ENCODE measurements at regions not wholly inside any gene's neighbourhood (a gene's known extent, or its start where the extent isn't known, plus 50 kb on each side); places are given as distances from the start of the nearest gene placed in this dataset.

DNA sequence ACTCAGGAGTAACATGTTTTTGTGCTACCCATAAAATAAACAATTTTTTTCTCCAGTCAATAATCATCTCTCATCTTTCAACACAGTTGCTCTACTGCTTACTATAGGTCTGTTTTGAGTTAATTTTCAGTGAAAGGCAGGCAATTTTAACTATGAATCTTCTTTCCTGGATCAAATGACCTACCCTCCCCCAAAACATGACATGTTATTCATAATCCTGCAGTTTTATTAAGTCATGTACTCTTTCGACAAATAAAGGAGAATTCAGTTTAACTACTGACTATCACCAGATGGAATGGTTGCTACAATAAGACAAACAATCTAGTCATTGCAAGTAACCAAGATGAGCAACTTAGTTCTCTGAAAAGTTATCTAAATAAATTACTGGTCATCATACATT, 106.0 kb upstream of the FAR2 start:
- peaks cover 2% of the 10 kb centered on the region for H3K27me3 ChIP-seq (ENCODE audit: insufficient read depth, poor library complexity, severe bottlenecking)
- no peak for DNase-seq (ENCODE audit: low read depth in 1 of 2, low spot score in 1 of 2)
- no peak overlapping the region for H3K27ac ChIP-seq (replicated peaks)
- H3K4me3 ChIP-seq (replicated peaks; ENCODE audit: insufficient read depth, low read length): no peak overlapping the region
- TF ChIP-seq, protein P1, sequence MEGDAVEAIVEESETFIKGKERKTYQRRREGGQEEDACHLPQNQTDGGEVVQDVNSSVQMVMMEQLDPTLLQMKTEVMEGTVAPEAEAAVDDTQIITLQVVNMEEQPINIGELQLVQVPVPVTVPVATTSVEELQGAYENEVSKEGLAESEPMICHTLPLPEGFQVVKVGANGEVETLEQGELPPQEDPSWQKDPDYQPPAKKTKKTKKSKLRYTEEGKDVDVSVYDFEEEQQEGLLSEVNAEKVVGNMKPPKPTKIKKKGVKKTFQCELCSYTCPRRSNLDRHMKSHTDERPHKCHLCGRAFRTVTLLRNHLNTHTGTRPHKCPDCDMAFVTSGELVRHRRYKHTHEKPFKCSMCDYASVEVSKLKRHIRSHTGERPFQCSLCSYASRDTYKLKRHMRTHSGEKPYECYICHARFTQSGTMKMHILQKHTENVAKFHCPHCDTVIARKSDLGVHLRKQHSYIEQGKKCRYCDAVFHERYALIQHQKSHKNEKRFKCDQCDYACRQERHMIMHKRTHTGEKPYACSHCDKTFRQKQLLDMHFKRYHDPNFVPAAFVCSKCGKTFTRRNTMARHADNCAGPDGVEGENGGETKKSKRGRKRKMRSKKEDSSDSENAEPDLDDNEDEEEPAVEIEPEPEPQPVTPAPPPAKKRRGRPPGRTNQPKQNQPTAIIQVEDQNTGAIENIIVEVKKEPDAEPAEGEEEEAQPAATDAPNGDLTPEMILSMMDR (IDR thresholded peaks at IDR 0.05; ENCODE audit: insufficient read depth, low read length): no peak
- TF ChIP-seq, protein P2, sequence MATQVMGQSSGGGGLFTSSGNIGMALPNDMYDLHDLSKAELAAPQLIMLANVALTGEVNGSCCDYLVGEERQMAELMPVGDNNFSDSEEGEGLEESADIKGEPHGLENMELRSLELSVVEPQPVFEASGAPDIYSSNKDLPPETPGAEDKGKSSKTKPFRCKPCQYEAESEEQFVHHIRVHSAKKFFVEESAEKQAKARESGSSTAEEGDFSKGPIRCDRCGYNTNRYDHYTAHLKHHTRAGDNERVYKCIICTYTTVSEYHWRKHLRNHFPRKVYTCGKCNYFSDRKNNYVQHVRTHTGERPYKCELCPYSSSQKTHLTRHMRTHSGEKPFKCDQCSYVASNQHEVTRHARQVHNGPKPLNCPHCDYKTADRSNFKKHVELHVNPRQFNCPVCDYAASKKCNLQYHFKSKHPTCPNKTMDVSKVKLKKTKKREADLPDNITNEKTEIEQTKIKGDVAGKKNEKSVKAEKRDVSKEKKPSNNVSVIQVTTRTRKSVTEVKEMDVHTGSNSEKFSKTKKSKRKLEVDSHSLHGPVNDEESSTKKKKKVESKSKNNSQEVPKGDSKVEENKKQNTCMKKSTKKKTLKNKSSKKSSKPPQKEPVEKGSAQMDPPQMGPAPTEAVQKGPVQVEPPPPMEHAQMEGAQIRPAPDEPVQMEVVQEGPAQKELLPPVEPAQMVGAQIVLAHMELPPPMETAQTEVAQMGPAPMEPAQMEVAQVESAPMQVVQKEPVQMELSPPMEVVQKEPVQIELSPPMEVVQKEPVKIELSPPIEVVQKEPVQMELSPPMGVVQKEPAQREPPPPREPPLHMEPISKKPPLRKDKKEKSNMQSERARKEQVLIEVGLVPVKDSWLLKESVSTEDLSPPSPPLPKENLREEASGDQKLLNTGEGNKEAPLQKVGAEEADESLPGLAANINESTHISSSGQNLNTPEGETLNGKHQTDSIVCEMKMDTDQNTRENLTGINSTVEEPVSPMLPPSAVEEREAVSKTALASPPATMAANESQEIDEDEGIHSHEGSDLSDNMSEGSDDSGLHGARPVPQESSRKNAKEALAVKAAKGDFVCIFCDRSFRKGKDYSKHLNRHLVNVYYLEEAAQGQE (IDR thresholded peaks at IDR 0.05; ENCODE audit: insufficient replicate concordance, low read depth): no peak
- no peak for TF ChIP-seq POLR2AphosphoS5 (IDR thresholded peaks at IDR 0.05; ENCODE audit: low read depth)
- no peak for TF ChIP-seq GABPA (IDR thresholded peaks at IDR 0.05; ENCODE audit: low read depth)
- no peak for TF ChIP-seq SPI1 (IDR thresholded peaks at IDR 0.05; ENCODE audit: borderline replicate concordance, low read depth)

DNA sequence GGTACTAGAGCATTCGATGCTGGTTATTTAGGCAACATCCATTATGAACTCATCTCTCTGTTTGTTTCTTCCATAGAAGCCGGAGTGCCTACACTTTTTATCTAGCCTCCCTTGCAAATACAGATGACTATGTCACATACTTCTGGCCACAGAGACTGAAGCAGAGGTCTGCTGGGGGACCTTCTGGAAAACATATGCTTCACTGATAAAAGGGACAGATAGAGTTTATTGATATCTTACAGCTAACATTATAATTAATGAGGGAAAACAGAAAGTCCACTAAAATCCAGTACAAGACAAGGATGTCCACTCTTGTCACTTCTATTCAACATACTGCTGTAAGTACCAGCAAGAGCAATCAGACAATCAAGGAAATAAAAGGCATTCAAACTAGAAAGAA, 104.3 kb upstream of the FAR2 start:
- TF ChIP-seq, protein P2 (IDR thresholded peaks at IDR 0.05; ENCODE audit: insufficient replicate concordance, low read depth): no peak
- TF ChIP-seq, protein P1 (IDR thresholded peaks at IDR 0.05; ENCODE audit: insufficient read depth, low read length): no peak
- no peak for TF ChIP-seq GABPA (IDR thresholded peaks at IDR 0.05; ENCODE audit: low read depth)
- no peak for DNase-seq (ENCODE audit: low read depth in 1 of 2, low spot score in 1 of 2)
- no peak overlapping the region for H3K4me3 ChIP-seq (replicated peaks; ENCODE audit: insufficient read depth, low read length)
- H3K27ac ChIP-seq (replicated peaks): no peak overlapping the region
- peaks cover 2% of the 10 kb centered on the region for H3K27me3 ChIP-seq (ENCODE audit: insufficient read depth, poor library complexity, severe bottlenecking)

DNA sequence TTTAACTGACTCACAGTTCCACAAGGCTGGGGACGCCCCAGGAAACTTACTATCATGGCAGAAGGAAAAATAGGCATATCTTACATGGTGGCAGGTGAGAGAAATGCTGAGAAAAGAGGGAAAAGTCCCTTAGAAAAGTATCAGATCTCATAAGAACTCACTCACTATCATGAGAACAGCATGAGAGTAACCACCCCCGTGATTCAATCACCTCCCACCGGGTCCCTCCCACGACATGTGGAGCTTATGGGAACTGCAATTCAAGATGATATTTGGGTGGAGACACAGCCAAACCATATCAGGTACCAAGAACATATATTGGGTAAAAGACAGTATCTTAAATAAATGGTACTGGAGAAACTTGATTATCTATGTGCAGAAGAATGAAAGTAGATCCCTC, 100.3 kb upstream of the FAR2 start:
- H3K4me3 ChIP-seq (replicated peaks; ENCODE audit: insufficient read depth, low read length): no peak overlapping the region
- TF ChIP-seq, protein P2 (IDR thresholded peaks at IDR 0.05; ENCODE audit: insufficient replicate concordance, low read depth): no peak
- TF ChIP-seq GABPA (IDR thresholded peaks at IDR 0.05; ENCODE audit: low read depth): no peak
- TF ChIP-seq, protein P1 (IDR thresholded peaks at IDR 0.05; ENCODE audit: insufficient read depth, low read length): no peak
- TF ChIP-seq SPI1 (IDR thresholded peaks at IDR 0.05; ENCODE audit: borderline replicate concordance, low read depth): no peak
- no peak for TF ChIP-seq POLR2AphosphoS5 (IDR thresholded peaks at IDR 0.05; ENCODE audit: low read depth)
- peaks cover 2% of the 10 kb centered on the region for H3K27me3 ChIP-seq (ENCODE audit: insufficient read depth, poor library complexity, severe bottlenecking)
- no peak for DNase-seq (ENCODE audit: low read depth in 1 of 2, low spot score in 1 of 2)
- no peak overlapping the region for H3K27ac ChIP-seq (replicated peaks)

Measured in HL-60 (cell line).